Activated CD4-positive, CD25-positive, alpha-beta regulatory T cell treated with anti-CD3 and anti-CD28 coated beads, Interleukin-2, amount 50 U/mL, for 24 hours (primary cell): ENCODE measurements at regions not wholly inside any gene's neighbourhood (a gene's known extent, or its start where the extent isn't known, plus 50 kb on each side); places are given as distances from the start of the nearest gene placed in this dataset.

Experiments used
- ATAC-seq, 2 donors: fragments of 150-1000 bp; cut with Tn5 transposase; one replicate each; pipeline ENCODE4 v1.10.0; 2021; ENCODE audit warnings: mild to moderate bottlenecking in 1 of 2, moderate library complexity in 1 of 2

- ATAC-seq: no peak
These were observed 160.2 kb upstream of the DAPK1 start for GRCh38 chr9:87337335-87338087.

GRCh38 chr9:87338088-87338989 is 159.3 kb upstream of the DAPK1 start:
- ATAC-seq: no peak

GRCh38 chr9:87340391-87340790 is 157.3 kb upstream of the DAPK1 start:
- ATAC-seq: no peak

GRCh38 chr9:87342743-87343142 is 154.9 kb upstream of the DAPK1 start:
- no peak for ATAC-seq

GRCh38 chr9:87343816-87344430 is 153.7 kb upstream of the DAPK1 start:
- ATAC-seq: no peak

- ATAC-seq: no peak
These were observed 151.5 kb upstream of the DAPK1 start for GRCh38 chr9:87346061-87346665.

GRCh38 chr9:87350915-87351314 is 146.8 kb upstream of the DAPK1 start:
- ATAC-seq: no peak

GRCh38 chr9:87353301-87353700 is 144.4 kb upstream of the DAPK1 start:
- ATAC-seq: no peak

- no peak for ATAC-seq
These were observed 143.5 kb upstream of the DAPK1 start for GRCh38 chr9:87354147-87354546.

- no peak for ATAC-seq
These were observed 140.1 kb upstream of the DAPK1 start for GRCh38 chr9:87357600-87357999.

GRCh38 chr9:87359264-87359663 is 138.4 kb upstream of the DAPK1 start:
- no peak for ATAC-seq

- no peak for ATAC-seq
These were observed 137.6 kb upstream of the DAPK1 start for GRCh38 chr9:87359958-87360601.

- ATAC-seq: no peak
These were observed 127.5 kb upstream of the DAPK1 start for GRCh38 chr9:87370049-87370685.

GRCh38 chr9:87371795-87372355 is 125.8 kb upstream of the DAPK1 start:
- no peak for ATAC-seq

GRCh38 chr9:87372356-87372851 is 125.3 kb upstream of the DAPK1 start:
- ATAC-seq: no peak

- peak in 1 of 2 donors; percentile 43 for ATAC-seq
These were observed 123.4 kb upstream of the DAPK1 start for GRCh38 chr9:87374023-87374919.

- no peak for ATAC-seq
These were observed 122.1 kb upstream of the DAPK1 start for GRCh38 chr9:87375397-87376073.

GRCh38 chr9:87378676-87379075 is 119.0 kb upstream of the DAPK1 start:
- ATAC-seq: no peak

- ATAC-seq: no peak
These were observed 118.4 kb upstream of the DAPK1 start for GRCh38 chr9:87379300-87379699.
